ENCODE measurements at regions not wholly inside any gene's neighbourhood (a gene's known extent, or its start where the extent isn't known, plus 50 kb on each side); places are given as distances from the start of the nearest gene placed in this dataset.
"Not testable (repeated sequence)": the region's sequence is repeated elsewhere in the genome, so short reads cannot be mapped to it uniquely, and the experiment has no call there.

- TF ChIP-seq CTCF (IDR thresholded peaks at IDR 0.05; ENCODE audit: low read depth, low read length), result no peak
- H3K4me3 ChIP-seq (ENCODE audit: low read depth, low read length), result no peak overlapping the region
Observed at GRCh38 chr10:125409756-125410155, 249.4 kb upstream of the CTBP2 start.

- TF ChIP-seq CTCF (IDR thresholded peaks at IDR 0.05; ENCODE audit: low read depth, low read length), result no peak
- no peak overlapping the region for H3K4me3 ChIP-seq (ENCODE audit: low read depth, low read length)
Observed at GRCh38 chr10:125407557-125407956, 247.2 kb upstream of the CTBP2 start.

- no peak overlapping the region for H3K4me3 ChIP-seq (ENCODE audit: low read depth, low read length)
- TF ChIP-seq CTCF (IDR thresholded peaks at IDR 0.05; ENCODE audit: low read depth, low read length), result no peak
Observed at GRCh38 chr10:125407000-125407502, 246.7 kb upstream of the CTBP2 start.

GRCh38 chr10:125404902-125405301 is 244.5 kb upstream of the CTBP2 start:
- not testable (repeated sequence) for H3K4me3 ChIP-seq (ENCODE audit: low read depth, low read length)

GRCh38 chr10:125401462-125401861 is 241.1 kb upstream of the CTBP2 start:
- H3K4me3 ChIP-seq (ENCODE audit: low read depth, low read length), result no peak overlapping the region
- no peak for TF ChIP-seq CTCF (IDR thresholded peaks at IDR 0.05; ENCODE audit: low read depth, low read length)

GRCh38 chr10:125399289-125399688 is 238.9 kb upstream of the CTBP2 start:
- no peak for TF ChIP-seq CTCF (IDR thresholded peaks at IDR 0.05; ENCODE audit: low read depth, low read length)
- no peak overlapping the region for H3K4me3 ChIP-seq (ENCODE audit: low read depth, low read length)

- no peak overlapping the region for H3K4me3 ChIP-seq (ENCODE audit: low read depth, low read length)
- no peak for TF ChIP-seq CTCF (IDR thresholded peaks at IDR 0.05; ENCODE audit: low read depth, low read length)
Observed at GRCh38 chr10:125398270-125398669, 237.9 kb upstream of the CTBP2 start.

GRCh38 chr10:125397608-125398007 is 237.2 kb upstream of the CTBP2 start:
- no peak overlapping the region for H3K4me3 ChIP-seq (ENCODE audit: low read depth, low read length)
- no peak for TF ChIP-seq CTCF (IDR thresholded peaks at IDR 0.05; ENCODE audit: low read depth, low read length)

All from WI38 (cell line).